H9 (cell line): ENCODE measurements at regions not wholly inside any gene's neighbourhood (a gene's known extent, or its start where the extent isn't known, plus 50 kb on each side); places are given as distances from the start of the nearest gene placed in this dataset.

Experiments
- DNase-seq: peaks from one replicate; pipeline ENCODE4 v3.0.0-alpha.2; 2017
- H2AFZ ChIP-seq: one replicate; pipeline ENCODE4 v1.6.1; 2013; ENCODE audit warnings: mild to moderate bottlenecking, low read length, control low read depth, moderate library complexity
- H2AK5ac ChIP-seq: 2 replicates; pipeline ENCODE4 v1.6.1; 2013; ENCODE audit warnings: low read length, control low read depth, mixed read lengths; ENCODE audit not compliant: insufficient read length
- H2BK120ac ChIP-seq: one replicate; pipeline ENCODE4 v1.6.1; 2013; ENCODE audit warnings: low read depth, mild to moderate bottlenecking, low read length, control low read depth, inconsistent platforms; ENCODE audit not compliant: poor library complexity, severe bottlenecking
- H2BK12ac ChIP-seq: 2 replicates; pipeline ENCODE4 v1.6.1; 2013; ENCODE audit warnings: low read length, control low read depth, mixed read lengths, low read depth; ENCODE audit not compliant: insufficient read length
- H2BK15ac ChIP-seq: 2 replicates; pipeline ENCODE4 v1.6.1; 2013; ENCODE audit warnings: low read depth, low read length, control low read depth
- H2BK20ac ChIP-seq: one replicate; pipeline ENCODE4 v1.6.1; 2013; ENCODE audit warnings: low read depth, mild to moderate bottlenecking, low read length, control low read depth, inconsistent platforms; ENCODE audit not compliant: poor library complexity, severe bottlenecking
- H2BK5ac ChIP-seq: 2 replicates; pipeline ENCODE4 v1.6.1; 2013; ENCODE audit warnings: low read length, control low read depth, mixed read lengths; ENCODE audit not compliant: insufficient read length
- H3K14ac ChIP-seq: 2 replicates; pipeline ENCODE4 v1.6.1; 2013; ENCODE audit warnings: low read length, control low read depth; ENCODE audit not compliant: insufficient read depth
- H3K18ac ChIP-seq: 2 replicates; pipeline ENCODE4 v1.6.1; 2013; ENCODE audit warnings: low read depth, mild to moderate bottlenecking, mixed read lengths, low read length, control low read depth; ENCODE audit not compliant: insufficient read length
- H3K23ac ChIP-seq: 2 replicates; pipeline ENCODE4 v1.6.1; 2013; ENCODE audit warnings: low read length, control low read depth, mixed read lengths, low read depth; ENCODE audit not compliant: insufficient read length
- H3K23me2 ChIP-seq: 2 replicates; pipeline ENCODE4 v1.6.1; 2013; ENCODE audit warnings: low read depth, mild to moderate bottlenecking, mixed read lengths, low read length, control low read depth; ENCODE audit not compliant: insufficient read length, poor library complexity, severe bottlenecking
- H3K27ac ChIP-seq: 2 replicates; pipeline ENCODE4 v1.5.1; 2013; ENCODE audit warnings: low read length, control low read depth, mixed read lengths, low read depth; ENCODE audit not compliant: insufficient read length
- H3K27me3 ChIP-seq: 2 replicates; pipeline ENCODE4 v1.6.1; 2013; ENCODE audit warnings: low read length, control low read depth, inconsistent platforms; ENCODE audit not compliant: insufficient read depth
- H3K4ac ChIP-seq: 2 replicates; pipeline ENCODE4 v1.6.1; 2013; ENCODE audit warnings: low read depth, mild to moderate bottlenecking, control low read depth, inconsistent platforms, low read length, moderate library complexity
- H3K4me1 ChIP-seq: 2 replicates; pipeline ENCODE4 v1.6.1; 2013; ENCODE audit warnings: low read length, control low read depth, inconsistent platforms; ENCODE audit not compliant: insufficient read depth
- H3K4me2 ChIP-seq: 2 replicates; pipeline ENCODE4 v1.6.1; 2013; ENCODE audit warnings: low read length, control low read depth, mixed read lengths; ENCODE audit not compliant: insufficient read length, insufficient read depth
- H3K56ac ChIP-seq: 2 replicates; pipeline ENCODE4 v1.6.1; 2013; ENCODE audit warnings: low read depth, mild to moderate bottlenecking, mixed read lengths, low read length, control low read depth; ENCODE audit not compliant: insufficient read length
- H3K79me1 ChIP-seq: 2 replicates; pipeline ENCODE4 v1.6.1; 2013; ENCODE audit warnings: low read depth, mild to moderate bottlenecking, moderate library complexity, low read length, control low read depth, inconsistent platforms; ENCODE audit not compliant: insufficient read depth, poor library complexity, severe bottlenecking
- H3K79me2 ChIP-seq: 2 replicates; pipeline ENCODE4 v1.6.1; 2013; ENCODE audit warnings: low read length, control low read depth, inconsistent platforms; ENCODE audit not compliant: insufficient read depth
- H3K9ac ChIP-seq: 2 replicates; pipeline ENCODE4 v1.6.1; 2013; ENCODE audit warnings: low read length, control low read depth, mixed read lengths; ENCODE audit not compliant: insufficient read length; ENCODE audit errors: extremely low read depth
- H3K9me3 ChIP-seq: one replicate; pipeline ENCODE4 v1.6.1; 2013; ENCODE audit warnings: low read depth, low read length, inconsistent platforms; ENCODE audit not compliant: control insufficient read depth
- H3T11ph ChIP-seq: one replicate; pipeline ENCODE4 v1.6.1; 2013; ENCODE audit warnings: mild to moderate bottlenecking, low read length, control low read depth, inconsistent platforms
- H4K20me1 ChIP-seq: one replicate; pipeline ENCODE4 v1.6.1; 2013; ENCODE audit not compliant: control insufficient read depth, insufficient read length, insufficient read depth
- H4K5ac ChIP-seq: 2 replicates; pipeline ENCODE4 v1.6.1; 2013; ENCODE audit warnings: low read depth, mild to moderate bottlenecking, mixed read lengths, low read length, control low read depth; ENCODE audit not compliant: insufficient read length
- H4K8ac ChIP-seq: replicated peaks from 2 replicates; pipeline ENCODE4 v1.6.1; 2013; ENCODE audit warnings: low read length, control low read depth, mixed read lengths, low read depth; ENCODE audit not compliant: insufficient read length
- H4K91ac ChIP-seq: 2 replicates; pipeline ENCODE4 v1.6.1; 2013; ENCODE audit warnings: low read depth, mild to moderate bottlenecking, moderate library complexity, mixed read lengths, low read length, control low read depth; ENCODE audit not compliant: insufficient read length
- H3K27ac Mint-ChIP-seq, 3 experiments: 2 replicates in 2 of 3; 3 replicates in 1 of 3; pipeline ENCODE4 v1.8.0; 2020 to 2021; ENCODE audit warnings: mixed read lengths in 3 of 3, mild to moderate bottlenecking in 1 of 3, moderate library complexity in 1 of 3
- H3K27me3 Mint-ChIP-seq: 2 replicates; pipeline ENCODE4 v1.8.0; 2021; ENCODE audit warnings: low read depth, mild to moderate bottlenecking, moderate library complexity, mixed read lengths
- H3K36me3 Mint-ChIP-seq, 3 experiments: 2 replicates in 2 of 3; 3 replicates in 1 of 3; pipeline ENCODE4 v1.8.0; 2020 to 2021; ENCODE audit warnings: low read depth in 3 of 3, mixed read lengths in 3 of 3; ENCODE audit not compliant: insufficient read depth in 1 of 3
- H3K4me1 Mint-ChIP-seq, 2 experiments: 2 replicates each; pipeline ENCODE4 v1.8.0; 2020; ENCODE audit warnings: mixed read lengths in 2 of 2
- H3K4me3 Mint-ChIP-seq, 2 experiments: 2 replicates in 1 of 2; 3 replicates in 1 of 2; pipeline ENCODE4 v1.8.0; 2020 to 2021; ENCODE audit warnings: mild to moderate bottlenecking in 2 of 2, mixed read lengths in 2 of 2, moderate library complexity in 1 of 2
- H3K9me3 Mint-ChIP-seq, 2 experiments: 2 replicates in 1 of 2; 3 replicates in 1 of 2; pipeline ENCODE4 v1.8.0; 2020; ENCODE audit warnings: mild to moderate bottlenecking in 2 of 2, mixed read lengths in 2 of 2, moderate library complexity in 1 of 2
- CTCF ChIP-seq: fragments of 200-600 bp; sonication (generic); conservative IDR thresholded peaks from 3 replicates; pipeline ENCODE4 v1.8.0; 2021; ENCODE audit warnings: antibody characterized with exemption, mild to moderate bottlenecking
- WGBS: extraction: QIAGEN DNeasy Blood & Tissue Kit; methylation state at CpG from one replicate; pipeline ENCODE4 v1.1.7; 2013; ENCODE audit warnings: missing lambda C conversion rate, low lambda C conversion rate, mixed read lengths; ENCODE audit not compliant: insufficient read length; ENCODE audit errors: extremely low coverage; 5-methylcytosine and 5-hydroxymethylcytosine counted together

GRCh38 chr11:23103416-23103815, 243.1 kb upstream of the CCDC179 start:
- Histone ChIP-seq H3K9ac (no peak overlapping the region), H3K4ac (no peak overlapping the region), H2BK12ac (no peak overlapping the region), H3K4me1 (no peaks in the 10 kb centered on the region), H3K18ac (no peak overlapping the region), H3K79me1 (no peaks in the 10 kb centered on the region), H3K14ac (no peak overlapping the region), H2BK15ac (no peak overlapping the region), H3K23me2 (no peaks in the 10 kb centered on the region), H2BK5ac (no peak overlapping the region), H4K20me1 (no peaks in the 10 kb centered on the region), H2AFZ (no peak overlapping the region), H3K4me2 (no peak overlapping the region), H4K5ac (no peak overlapping the region), H3K23ac (no peak overlapping the region), H3T11ph (no peak overlapping the region), H3K79me2 (no peaks in the 10 kb centered on the region), H3K9me3 (no peaks in the 10 kb centered on the region), H3K56ac (no peak overlapping the region), H4K8ac (no peak overlapping the region), H3K27ac (no peak overlapping the region), H2AK5ac (no peak overlapping the region), H2BK20ac (no peak overlapping the region), H3K27me3 (no peaks in the 10 kb centered on the region), H4K91ac (no peak overlapping the region), H2BK120ac (no peak overlapping the region)
- no peak for TF ChIP-seq CTCF
- no peak for DNase-seq
- no peaks in the 10 kb centered on the region for H3K27me3 Mint-ChIP-seq
- no peaks in the 10 kb centered on the region for H3K36me3 Mint-ChIP-seq
- no CpG with 5 or more reads among the region's 2 CpGs for WGBS
- no peak overlapping the region for H3K27ac Mint-ChIP-seq
- H3K4me3 Mint-ChIP-seq, result no peak overlapping the region
- peaks cover 0 to 4% of the 10 kb centered on the region in 2 experiments; a peak in 1 of 4 replicates for H3K4me1 Mint-ChIP-seq
- H3K9me3 Mint-ChIP-seq, result peaks cover 0 to 2% of the 10 kb centered on the region in 2 experiments; a peak in 2 of 5 replicates
